ENCODE measurements at regions not wholly inside any gene's neighbourhood (a gene's known extent, or its start where the extent isn't known, plus 50 kb on each side); places are given as distances from the start of the nearest gene placed in this dataset.

- TF ChIP-seq TAF1 (IDR thresholded peaks at IDR 0.05; ENCODE audit: low read depth, low read length) (no peak), POLR2AphosphoS5 (IDR thresholded peaks at IDR 0.05; ENCODE audit: low read depth, low read length) (no peak), SPI1 (IDR thresholded peaks at IDR 0.05; ENCODE audit: low read depth, low read length) (no peak), POLR2A (IDR thresholded peaks at IDR 0.05; ENCODE audit: low read depth, low read length) (no peak), POU2F2 (IDR thresholded peaks at IDR 0.05; ENCODE audit: low read depth, low read length) (no peak)
Measured at GRCh38 chr1:198929961-198930599, 291.2 kb downstream of the PTPRC start.
